ENCODE measurements at regions not wholly inside any gene's neighbourhood (a gene's known extent, or its start where the extent isn't known, plus 50 kb on each side); places are given as distances from the start of the nearest gene placed in this dataset.

- H3K36me3 Mint-ChIP-seq (ENCODE audit: low read depth), result no peaks in the 10 kb centered on the region
- no peak for TF ChIP-seq CTCF (IDR thresholded peaks at IDR 0.05)
- intact Hi-C loops (cut with micrococcal nuclease), result no loop called here
- ChIA-PET POLR2A (no interaction called here), CTCF (no interaction called here)
- DNase-seq, result no peak
- H3K4me3 Mint-ChIP-seq, result no peak overlapping the region
- no peak for ATAC-seq (ENCODE audit: low read depth)
- H3K4me1 Mint-ChIP-seq, result no peaks in the 10 kb centered on the region
- no peaks in the 10 kb centered on the region for H3K27me3 Mint-ChIP-seq
- no peaks in the 10 kb centered on the region for H3K9me3 Mint-ChIP-seq
- no peak overlapping the region for H3K27ac Mint-ChIP-seq
These were observed 134.0 kb downstream of the GXYLT1 start for GRCh38 chr12:42010715-42011114.

- no peaks in the 10 kb centered on the region for H3K36me3 Mint-ChIP-seq (ENCODE audit: low read depth)
- H3K27ac Mint-ChIP-seq, result no peak overlapping the region
- intact Hi-C loops (cut with micrococcal nuclease), result no loop called here
- H3K4me3 Mint-ChIP-seq, result no peak overlapping the region
- ChIA-PET CTCF (no interaction called here), POLR2A (no interaction called here)
- H3K4me1 Mint-ChIP-seq, result no peaks in the 10 kb centered on the region
- no peaks in the 10 kb centered on the region for H3K9me3 Mint-ChIP-seq
- DNase-seq, result no peak
- H3K27me3 Mint-ChIP-seq, result no peaks in the 10 kb centered on the region
- no peak for ATAC-seq (ENCODE audit: low read depth)
- TF ChIP-seq CTCF (IDR thresholded peaks at IDR 0.05), result no peak
These were observed 134.4 kb downstream of the GXYLT1 start for GRCh38 chr12:42010257-42010656.

DNA sequence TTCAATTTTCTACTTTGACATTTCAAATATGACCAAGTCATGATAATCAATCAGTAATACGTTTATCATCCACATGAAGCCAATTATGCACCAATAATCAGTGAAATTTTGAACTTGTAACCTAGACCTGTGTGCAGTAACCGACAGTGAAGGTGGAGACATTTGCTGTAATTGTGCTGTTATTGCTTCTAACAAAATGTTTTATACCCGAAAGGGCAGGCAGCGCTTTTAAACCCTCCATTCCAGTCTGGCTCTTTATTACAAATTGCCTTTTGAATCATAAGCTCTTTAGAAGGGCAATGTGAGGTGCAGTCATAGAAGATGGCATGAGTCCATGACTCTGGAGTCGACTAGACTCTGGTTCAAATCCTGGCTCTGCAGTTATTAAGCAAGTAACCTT lies 135.7 kb downstream of the GXYLT1 start:
- no peak for TF ChIP-seq CTCF (IDR thresholded peaks at IDR 0.05)
- Mint-ChIP-seq H3K4me1 (no peaks in the 10 kb centered on the region), H3K4me3 (no peak overlapping the region), H3K9me3 (no peaks in the 10 kb centered on the region), H3K27me3 (no peaks in the 10 kb centered on the region), H3K27ac (no peak overlapping the region), H3K36me3 (ENCODE audit: low read depth) (no peaks in the 10 kb centered on the region)
- intact Hi-C loops (cut with micrococcal nuclease), result no loop called here
- DNase-seq, result no peak
- ChIA-PET CTCF (no interaction called here), POLR2A (no interaction called here)
- no peak for ATAC-seq (ENCODE audit: low read depth)

DNA sequence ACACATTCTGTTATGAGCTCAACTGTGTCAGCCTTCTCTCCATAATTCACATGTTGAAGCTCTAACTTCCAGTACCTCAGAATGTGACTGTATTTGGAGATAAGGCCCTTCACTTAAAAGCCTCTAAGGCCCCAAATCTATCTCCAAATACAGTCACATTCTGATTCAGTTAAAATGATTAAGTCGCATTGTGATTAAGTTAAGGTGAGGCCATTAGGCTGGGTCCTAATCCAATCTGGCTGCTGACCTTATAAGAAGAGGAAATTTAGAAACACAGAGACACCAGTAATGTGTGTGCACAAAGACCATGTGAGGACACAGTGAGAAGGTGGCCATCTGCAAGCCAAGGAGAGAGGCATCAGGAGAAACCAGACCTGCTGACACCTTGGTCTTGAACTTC lies 141.6 kb downstream of the GXYLT1 start:
- Mint-ChIP-seq H3K4me3 (no peak overlapping the region), H3K27me3 (peaks cover 7% of the 10 kb centered on the region), H3K9me3 (no peaks in the 10 kb centered on the region), H3K27ac (no peak overlapping the region), H3K4me1 (no peaks in the 10 kb centered on the region), H3K36me3 (ENCODE audit: low read depth) (no peaks in the 10 kb centered on the region)
- ATAC-seq (ENCODE audit: low read depth) (no peak), DNase-seq (no peak)
- POLR2A ChIA-PET, result no interaction called here
- intact Hi-C loops (cut with micrococcal nuclease), result no loop called here
- CTCF ChIA-PET, result interaction anchor here (0.5 kb wide), 1 partner anchor 16 kb away, joined by 3 read pairs; no protein-coding TSS in a partner anchor
- TF ChIP-seq CTCF (IDR thresholded peaks at IDR 0.05), result no peak

- ATAC-seq (ENCODE audit: low read depth) (no peak), DNase-seq (no peak)
- Mint-ChIP-seq H3K27me3 (peaks cover 10% of the 10 kb centered on the region), H3K27ac (no peak overlapping the region), H3K4me1 (no peaks in the 10 kb centered on the region), H3K4me3 (no peak overlapping the region), H3K36me3 (ENCODE audit: low read depth) (no peaks in the 10 kb centered on the region), H3K9me3 (no peaks in the 10 kb centered on the region)
- CTCF ChIA-PET, result interaction anchor here (0.5 kb wide), 1 partner anchor 15 kb away, joined by 3 read pairs; no protein-coding TSS in a partner anchor
- POLR2A ChIA-PET, result no interaction called here
- no peak for TF ChIP-seq CTCF (IDR thresholded peaks at IDR 0.05)
- intact Hi-C loops (cut with micrococcal nuclease), result no loop called here
These were observed 142.1 kb downstream of the GXYLT1 start for GRCh38 chr12:42002563-42002962.

All from activated B cell treated with CpG ODN at 0.5 μM for 24 hours (primary cell).